DOHH2 (cell line): ENCODE measurements at regions not wholly inside any gene's neighbourhood (a gene's known extent, or its start where the extent isn't known, plus 50 kb on each side); places are given as distances from the start of the nearest gene placed in this dataset.
"Not testable (repeated sequence)": the region's sequence is repeated elsewhere in the genome, so short reads cannot be mapped to it uniquely, and the experiment has no call there.

Source experiments
- H3F3A ChIP-seq: fragments of 200-600 bp; sonication (generic), shearing (Covaris generic); 2 replicates; pipeline ENCODE4 v1.6.0; 2016; ENCODE audit warnings: antibody characterized with exemption, mild to moderate bottlenecking; ENCODE audit not compliant: control insufficient read depth, insufficient read depth
- H3K27ac ChIP-seq: fragments of 200-600 bp; sonication (generic); 2 replicates; pipeline ENCODE4 v1.5.1; 2014; ENCODE audit warnings: low read depth, mild to moderate bottlenecking, low read length, moderate library complexity
- H3K27me3 ChIP-seq: fragments of 200-600 bp; sonication (generic); 2 replicates; pipeline ENCODE4 v1.6.1; 2014; ENCODE audit warnings: mild to moderate bottlenecking, low read length, mixed read lengths; ENCODE audit not compliant: control insufficient read depth
- H3K36me3 ChIP-seq: fragments of 200-600 bp; sonication (generic); 2 replicates; pipeline ENCODE4 v1.6.1; 2014; ENCODE audit warnings: mild to moderate bottlenecking, low read length, moderate library complexity, mixed read lengths; ENCODE audit not compliant: control insufficient read depth
- H3K4me1 ChIP-seq: fragments of 200-600 bp; sonication (generic); 2 replicates; pipeline ENCODE4 v1.6.1; 2014; ENCODE audit warnings: mild to moderate bottlenecking, low read length, mixed read lengths; ENCODE audit not compliant: control insufficient read depth
- H3K4me2 ChIP-seq: fragments of 200-600 bp; sonication (generic); 2 replicates; pipeline ENCODE4 v1.6.0; 2014; ENCODE audit warnings: mild to moderate bottlenecking, low read length, moderate library complexity
- H3K4me3 ChIP-seq: fragments of 200-600 bp; sonication (generic); 2 replicates; pipeline ENCODE4 v1.5.1; 2014; ENCODE audit warnings: mild to moderate bottlenecking, low read length, mixed read lengths
- H3K79me2 ChIP-seq: fragments of 200-600 bp; sonication (generic); 2 replicates; pipeline ENCODE4 v1.6.1; 2014; ENCODE audit warnings: mild to moderate bottlenecking, low read length, mixed read lengths; ENCODE audit not compliant: control insufficient read depth
- H3K9me2 ChIP-seq: fragments of 200-600 bp; sonication (generic); replicated peaks from 2 replicates; pipeline ENCODE4 v1.6.1; 2014; ENCODE audit warnings: mild to moderate bottlenecking, low read length, mixed read lengths; ENCODE audit not compliant: control insufficient read depth
- H3K9me3 ChIP-seq: fragments of 200-600 bp; sonication (generic); 2 replicates; pipeline ENCODE4 v1.6.1; 2014; ENCODE audit warnings: antibody characterized with exemption, low read length, mixed read lengths; ENCODE audit not compliant: control insufficient read depth, insufficient read depth
- H4K20me1 ChIP-seq: fragments of 200-600 bp; sonication (generic); 2 replicates; pipeline ENCODE4 v1.6.0; 2014; ENCODE audit warnings: low read depth, mild to moderate bottlenecking, antibody characterized with exemption, low read length, moderate library complexity; ENCODE audit not compliant: control insufficient read depth, insufficient read depth
- EZH2phosphoT487 ChIP-seq: fragments of 200-600 bp; sonication (generic); IDR thresholded peaks from 2 replicates; pipeline ENCODE4 v1.6.1; 2017; ENCODE audit warnings: borderline replicate concordance, mild to moderate bottlenecking, antibody characterized with exemption, low read length, moderate library complexity, mixed read lengths
- TF ChIP-seq, protein P1 (sequence below): fragments of 200-600 bp; sonication (generic); IDR thresholded peaks from one replicate; pipeline ENCODE4 v1.5.1; 2014; ENCODE audit warnings: antibody characterized with exemption, mild to moderate bottlenecking, low read depth, low read length; ENCODE audit not compliant: poor library complexity, severe bottlenecking

DNA sequence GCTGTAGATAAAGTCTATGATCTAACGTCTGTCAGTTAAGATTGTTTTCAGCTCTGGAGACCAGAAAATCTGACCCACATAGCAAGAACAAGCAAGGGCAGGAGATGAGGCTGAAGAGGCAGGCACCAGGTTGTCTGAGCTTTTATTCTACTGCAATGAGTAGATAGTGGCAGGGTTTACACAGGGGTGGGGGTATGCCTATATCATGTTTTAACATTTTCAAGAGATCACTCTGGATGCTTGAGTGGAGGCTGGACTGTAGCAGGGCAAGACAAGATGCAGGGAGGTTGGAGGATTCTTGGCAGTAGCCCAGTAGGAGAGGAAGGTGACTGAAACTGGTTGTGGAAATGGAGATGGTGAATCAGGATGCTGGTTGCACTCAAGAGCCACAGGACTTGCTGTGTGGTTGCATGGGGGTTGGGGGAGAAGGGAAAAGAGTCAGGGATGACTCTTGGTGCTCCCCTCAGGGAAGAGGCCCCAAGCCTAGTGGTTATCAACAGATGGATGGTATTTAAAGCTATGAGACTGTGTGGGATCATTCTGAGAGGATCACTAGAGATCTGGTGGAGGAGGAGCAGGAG lies 143.1 kb upstream of the KCNJ18 start:
- Histone ChIP-seq H3K36me3 (0 out of 2 replicates have a peak, but pooled peaks cover 2% of the 10 kb centered on the region), H3K4me1 (peaks cover 23% of the 10 kb centered on the region), H3K27ac (no peak overlapping the region), H3K4me3 (peak overlapping the region; percentile 81), H4K20me1 (peaks cover 13% of the 10 kb centered on the region; the same call in 1 of the 2 replicates), H3K4me2 (peak overlapping the region; percentile 82), H3K79me2 (peaks cover 15% of the 10 kb centered on the region), H3K27me3 (no peaks in the 10 kb centered on the region; the same call in none of the 2 replicates), H3K9me3 (no peaks in the 10 kb centered on the region), H3K9me2 (no peaks in the 10 kb centered on the region), H3F3A (no peaks in the 10 kb centered on the region)
- TF ChIP-seq, protein P1, sequence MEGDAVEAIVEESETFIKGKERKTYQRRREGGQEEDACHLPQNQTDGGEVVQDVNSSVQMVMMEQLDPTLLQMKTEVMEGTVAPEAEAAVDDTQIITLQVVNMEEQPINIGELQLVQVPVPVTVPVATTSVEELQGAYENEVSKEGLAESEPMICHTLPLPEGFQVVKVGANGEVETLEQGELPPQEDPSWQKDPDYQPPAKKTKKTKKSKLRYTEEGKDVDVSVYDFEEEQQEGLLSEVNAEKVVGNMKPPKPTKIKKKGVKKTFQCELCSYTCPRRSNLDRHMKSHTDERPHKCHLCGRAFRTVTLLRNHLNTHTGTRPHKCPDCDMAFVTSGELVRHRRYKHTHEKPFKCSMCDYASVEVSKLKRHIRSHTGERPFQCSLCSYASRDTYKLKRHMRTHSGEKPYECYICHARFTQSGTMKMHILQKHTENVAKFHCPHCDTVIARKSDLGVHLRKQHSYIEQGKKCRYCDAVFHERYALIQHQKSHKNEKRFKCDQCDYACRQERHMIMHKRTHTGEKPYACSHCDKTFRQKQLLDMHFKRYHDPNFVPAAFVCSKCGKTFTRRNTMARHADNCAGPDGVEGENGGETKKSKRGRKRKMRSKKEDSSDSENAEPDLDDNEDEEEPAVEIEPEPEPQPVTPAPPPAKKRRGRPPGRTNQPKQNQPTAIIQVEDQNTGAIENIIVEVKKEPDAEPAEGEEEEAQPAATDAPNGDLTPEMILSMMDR, result no peak
- TF ChIP-seq EZH2phosphoT487, result no peak

DNA sequence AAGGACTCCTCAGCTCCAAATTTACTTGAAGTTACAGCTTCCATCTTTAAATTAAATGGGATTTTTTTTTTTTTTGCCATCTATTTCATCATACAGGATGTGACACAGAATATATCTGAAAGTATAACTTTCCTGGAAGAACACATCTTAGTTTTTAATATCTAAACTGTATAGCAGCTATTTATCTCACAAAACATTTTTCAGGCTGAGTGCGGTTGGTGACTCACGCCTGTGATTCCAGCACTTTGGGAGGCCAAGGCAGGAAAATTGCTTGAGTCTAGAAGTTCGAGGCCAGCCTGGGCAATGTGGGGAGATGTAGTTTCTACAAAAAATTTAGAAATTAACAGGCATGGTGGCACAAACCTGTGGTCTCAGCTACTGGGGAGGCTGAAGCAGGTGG lies 142.3 kb upstream of the KCNJ18 start:
- H3K36me3 ChIP-seq, H3K27me3 ChIP-seq, H3K9me2 ChIP-seq, H3F3A ChIP-seq, H3K27ac ChIP-seq, H3K9me3 ChIP-seq: not testable (repeated sequence)
- Histone ChIP-seq H3K79me2 (peaks cover 15% of the 10 kb centered on the region), H3K4me3 (peak overlapping the region; percentile 81), H4K20me1 (peaks cover 13% of the 10 kb centered on the region; the same call in 1 of the 2 replicates), H3K4me2 (peak overlapping the region; percentile 82), H3K4me1 (peaks cover 23% of the 10 kb centered on the region)

DNA sequence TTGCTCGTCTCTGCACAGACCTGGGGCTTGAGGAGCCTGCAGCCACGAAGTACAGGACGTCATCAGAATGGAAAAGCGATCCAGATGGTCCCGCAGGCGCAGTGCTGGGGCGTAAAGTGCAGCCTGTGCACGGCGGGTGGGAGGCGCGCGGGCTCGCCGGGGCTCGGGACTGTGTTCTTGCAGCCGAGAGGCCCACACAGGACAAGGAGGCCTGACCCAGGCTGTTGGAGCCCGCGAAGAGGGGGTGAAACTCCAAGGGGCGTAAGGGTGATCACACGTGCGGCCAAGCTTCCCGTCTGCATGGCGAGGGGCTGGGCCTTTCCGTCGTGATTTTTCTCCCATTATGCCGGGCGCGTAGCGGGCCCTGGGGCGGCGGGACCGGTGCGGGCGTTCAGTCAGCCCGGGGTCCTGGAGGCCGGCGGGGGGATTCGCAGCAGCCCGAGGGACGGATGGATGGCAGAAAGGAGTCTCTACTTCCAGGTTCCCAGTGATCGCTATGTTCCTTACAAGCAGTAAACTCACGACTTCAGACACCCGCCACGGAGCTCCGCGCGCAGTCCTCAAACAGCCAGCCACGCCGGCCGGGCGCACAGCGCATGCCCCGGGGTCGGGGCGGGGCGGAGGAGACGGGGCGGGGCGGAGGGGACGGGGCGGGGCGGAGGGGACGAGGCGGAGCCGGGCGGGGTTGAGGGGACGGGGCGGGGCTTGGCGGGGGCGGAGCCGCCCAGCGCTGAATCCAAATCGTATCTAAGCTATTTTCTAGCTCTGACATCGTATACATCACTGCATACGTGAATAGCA lies 141.0 kb upstream of the KCNJ18 start:
- Histone ChIP-seq H3K27ac (no peak overlapping the region), H3K79me2 (peaks cover 15% of the 10 kb centered on the region), H3K36me3 (0 out of 2 replicates have a peak, but pooled peaks cover 2% of the 10 kb centered on the region), H3K27me3 (no peaks in the 10 kb centered on the region; the same call in none of the 2 replicates), H3K4me1 (peaks cover 23% of the 10 kb centered on the region), H3K4me2 (peak overlapping the region; percentile 82), H3K9me2 (no peaks in the 10 kb centered on the region), H3K9me3 (no peaks in the 10 kb centered on the region), H3K4me3 (peak overlapping the region; percentile 81), H4K20me1 (peaks cover 13% of the 10 kb centered on the region; the same call in 1 of the 2 replicates), H3F3A (no peaks in the 10 kb centered on the region)
- no peak for TF ChIP-seq EZH2phosphoT487
- TF ChIP-seq, protein P1, result no peak

DNA sequence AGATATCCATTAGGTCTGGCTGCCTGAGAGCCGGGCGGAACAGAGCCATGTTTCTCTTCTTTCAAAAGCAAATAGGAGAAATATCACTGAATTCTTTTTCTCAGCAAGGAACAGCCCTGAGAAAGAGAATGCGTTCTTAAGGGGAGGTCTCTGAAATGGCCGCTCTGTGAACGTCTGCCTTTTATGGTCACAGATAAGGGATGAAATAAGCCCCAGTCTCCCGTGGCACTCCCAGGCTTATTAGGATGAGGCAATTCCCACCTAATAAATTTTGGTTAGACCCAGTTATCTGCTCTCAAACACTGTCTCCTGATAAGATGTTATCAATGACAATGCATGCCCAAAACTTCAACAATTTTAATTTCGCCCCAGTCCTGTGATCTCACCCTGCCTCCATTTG lies 133.4 kb upstream of the KCNJ18 start:
- not testable (repeated sequence) for H3F3A ChIP-seq, H3K79me2 ChIP-seq, H4K20me1 ChIP-seq, H3K27ac ChIP-seq, H3K4me2 ChIP-seq, H3K9me2 ChIP-seq, H3K36me3 ChIP-seq, H3K27me3 ChIP-seq, H3K4me3 ChIP-seq, H3K4me1 ChIP-seq, H3K9me3 ChIP-seq
